MM.1S (cell line): ENCODE measurements at regions not wholly inside any gene's neighbourhood (a gene's known extent, or its start where the extent isn't known, plus 50 kb on each side); places are given as distances from the start of the nearest gene placed in this dataset.
"Not testable (repeated sequence)": the region's sequence is repeated elsewhere in the genome, so short reads cannot be mapped to it uniquely, and the experiment has no call there.

Experiments
- EZH2 ChIP-seq: fragments of 300-600 bp; sonication (generic); optimal IDR thresholded peaks from 2 replicates; pipeline ENCODE3; 2017; ENCODE audit warnings: low read depth, mild to moderate bottlenecking, antibody characterized with exemption, low read length, mixed read lengths
- EZH2phosphoT487 ChIP-seq: fragments of 300-600 bp; sonication (generic); IDR thresholded peaks from 2 replicates; pipeline ENCODE4 v1.6.1; 2018; ENCODE audit warnings: antibody characterized with exemption, low read length
- TF ChIP-seq, protein P1 (sequence below): fragments of 300-600 bp; sonication (generic); IDR thresholded peaks from 2 replicates; pipeline ENCODE4 v1.5.1; 2016; ENCODE audit warnings: antibody characterized with exemption, low read length, mixed read lengths

DNA sequence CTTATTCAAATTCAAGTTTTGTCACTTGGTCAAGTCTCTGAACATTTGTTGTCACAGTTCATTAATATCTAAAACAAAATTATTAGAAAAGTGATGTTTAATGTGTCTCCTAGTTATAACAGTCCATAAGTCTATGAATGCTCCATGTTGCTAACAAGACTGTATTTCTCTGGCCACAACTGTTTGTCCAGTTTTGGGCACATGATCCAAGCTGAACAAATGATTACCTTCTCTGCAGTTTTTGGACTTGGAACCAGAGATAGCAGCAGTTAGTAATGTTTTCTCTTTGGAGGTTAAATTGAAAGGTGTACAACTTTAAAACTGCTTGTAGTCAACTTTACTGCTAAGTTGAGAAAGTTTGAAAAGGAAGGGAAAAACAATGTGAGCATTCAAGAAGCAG is 84.7 kb upstream of the NOX4 start:
- not testable (repeated sequence) for TF ChIP-seq EZH2, EZH2phosphoT487
- TF ChIP-seq, protein P1, sequence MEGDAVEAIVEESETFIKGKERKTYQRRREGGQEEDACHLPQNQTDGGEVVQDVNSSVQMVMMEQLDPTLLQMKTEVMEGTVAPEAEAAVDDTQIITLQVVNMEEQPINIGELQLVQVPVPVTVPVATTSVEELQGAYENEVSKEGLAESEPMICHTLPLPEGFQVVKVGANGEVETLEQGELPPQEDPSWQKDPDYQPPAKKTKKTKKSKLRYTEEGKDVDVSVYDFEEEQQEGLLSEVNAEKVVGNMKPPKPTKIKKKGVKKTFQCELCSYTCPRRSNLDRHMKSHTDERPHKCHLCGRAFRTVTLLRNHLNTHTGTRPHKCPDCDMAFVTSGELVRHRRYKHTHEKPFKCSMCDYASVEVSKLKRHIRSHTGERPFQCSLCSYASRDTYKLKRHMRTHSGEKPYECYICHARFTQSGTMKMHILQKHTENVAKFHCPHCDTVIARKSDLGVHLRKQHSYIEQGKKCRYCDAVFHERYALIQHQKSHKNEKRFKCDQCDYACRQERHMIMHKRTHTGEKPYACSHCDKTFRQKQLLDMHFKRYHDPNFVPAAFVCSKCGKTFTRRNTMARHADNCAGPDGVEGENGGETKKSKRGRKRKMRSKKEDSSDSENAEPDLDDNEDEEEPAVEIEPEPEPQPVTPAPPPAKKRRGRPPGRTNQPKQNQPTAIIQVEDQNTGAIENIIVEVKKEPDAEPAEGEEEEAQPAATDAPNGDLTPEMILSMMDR = not testable (repeated sequence)
